ENCODE measurements at regions not wholly inside any gene's neighbourhood (a gene's known extent, or its start where the extent isn't known, plus 50 kb on each side); places are given as distances from the start of the nearest gene placed in this dataset.
"Not testable (repeated sequence)": the region's sequence is repeated elsewhere in the genome, so short reads cannot be mapped to it uniquely, and the experiment has no call there.

GRCh38 chr14:105662043-105662442, 135.7 kb downstream of the TMEM121 start:
- DNase-seq, result not testable (repeated sequence)

- DNase-seq, result not testable (repeated sequence)
Measured at GRCh38 chr14:105662592-105662991, 136.2 kb downstream of the TMEM121 start.

GRCh38 chr14:105663323-105663722, 136.9 kb downstream of the TMEM121 start:
- DNase-seq, result not testable (repeated sequence)

- DNase-seq, result not testable (repeated sequence)
Measured at GRCh38 chr14:105663818-105664596, 137.6 kb downstream of the TMEM121 start.

GRCh38 chr14:105664691-105665090, 138.3 kb downstream of the TMEM121 start:
- DNase-seq, result no peak

- no peak for DNase-seq
Measured at GRCh38 chr14:105665247-105665950, 139.0 kb downstream of the TMEM121 start.

GRCh38 chr14:105665951-105666277, 139.5 kb downstream of the TMEM121 start:
- no peak for DNase-seq

- no peak for DNase-seq
Measured at GRCh38 chr14:105666420-105666819, 140.0 kb downstream of the TMEM121 start.

- not testable (repeated sequence) for DNase-seq
Measured at GRCh38 chr14:105666991-105667662, 140.7 kb downstream of the TMEM121 start.

GRCh38 chr14:105667663-105668020, 141.3 kb downstream of the TMEM121 start:
- not testable (repeated sequence) for DNase-seq

GRCh38 chr14:105668021-105668420, 141.6 kb downstream of the TMEM121 start:
- not testable (repeated sequence) for DNase-seq

GRCh38 chr14:105668471-105669230, 142.3 kb downstream of the TMEM121 start:
- DNase-seq, result not testable (repeated sequence)

GRCh38 chr14:105669231-105669610, 142.8 kb downstream of the TMEM121 start:
- not testable (repeated sequence) for DNase-seq

- not testable (repeated sequence) for DNase-seq
Measured at GRCh38 chr14:105669646-105670045, 143.3 kb downstream of the TMEM121 start.

- not testable (repeated sequence) for DNase-seq
Measured at GRCh38 chr14:105672450-105673200, 146.2 kb downstream of the TMEM121 start.

GRCh38 chr14:105675433-105675832, 149.1 kb downstream of the TMEM121 start:
- not testable (repeated sequence) for DNase-seq

- DNase-seq, result not testable (repeated sequence)
Measured at GRCh38 chr14:105675905-105676670, 149.7 kb downstream of the TMEM121 start.

GRCh38 chr14:105678057-105678456, 151.7 kb downstream of the TMEM121 start:
- DNase-seq, result not testable (repeated sequence)

- not testable (repeated sequence) for DNase-seq
Measured at GRCh38 chr14:105678996-105679958, 152.9 kb downstream of the TMEM121 start.

Data from CD4-positive, alpha-beta T cell treated with Interleukin-4 for 4 hours (primary cell).